H1 (cell line): ENCODE measurements at regions not wholly inside any gene's neighbourhood (a gene's known extent, or its start where the extent isn't known, plus 50 kb on each side); places are given as distances from the start of the nearest gene placed in this dataset.

ENCODE experiments used
- CTCF ChIA-PET: fragments of 300-600 bp; sonication (Branson Sonifier 250); formaldehyde crosslinking; loops from one replicate; lab custom pipeline; 2021; ENCODE audit not compliant: partially characterized antibody; lab: Charles Lee
- POLR2A ChIA-PET: fragments of 300-600 bp; sonication (Branson Sonifier 250); formaldehyde crosslinking; loops from one replicate; lab custom pipeline; 2021; ENCODE audit warnings: inconsistent platforms; ENCODE audit not compliant: partially characterized antibody; lab: Charles Lee
- DNase-seq, 2 experiments: peaks; one replicate each; pipeline versions ENCODE4 v3.0.0 to v3.0.0-alpha.2; 2010 to 2022; ENCODE audit warnings: low spot score in 2 of 2, low read depth in 1 of 2, mixed read lengths in 1 of 2
- FAIRE-seq: peaks from 2 replicates; lab custom pipeline; 2011; peaks lifted over from hg19 to GRCh38; lab: Jason Lieb, UNC
- H2AFZ ChIP-seq: 2 replicates; pipeline ENCODE4 v1.8.1; 2012; ENCODE audit warnings: low read length, inconsistent platforms
- H2AK5ac ChIP-seq: 2 replicates; pipeline ENCODE4 v1.6.1; 2013; ENCODE audit warnings: low read depth, low read length
- H2BK120ac ChIP-seq: replicated peaks from 2 replicates; pipeline ENCODE3; 2013; ENCODE audit warnings: low read depth, low read length, inconsistent platforms
- H2BK12ac ChIP-seq: 2 replicates; pipeline ENCODE4 v1.6.1; 2013; ENCODE audit warnings: low read depth, low read length
- H2BK15ac ChIP-seq: 2 replicates; pipeline ENCODE4 v1.6.1; 2013; ENCODE audit warnings: low read length
- H2BK20ac ChIP-seq: 2 replicates; pipeline ENCODE4 v1.6.1; 2013; ENCODE audit warnings: low read length
- H2BK5ac ChIP-seq: 2 replicates; pipeline ENCODE4 v1.6.1; 2013; ENCODE audit warnings: low read depth, low read length
- H3K14ac ChIP-seq: 2 replicates; pipeline ENCODE4 v1.6.1; 2013; ENCODE audit warnings: inconsistent platforms; ENCODE audit not compliant: insufficient read length
- H3K18ac ChIP-seq: 2 replicates; pipeline ENCODE4 v1.6.1; 2013; ENCODE audit warnings: low read length; ENCODE audit errors: extremely low read depth
- H3K23ac ChIP-seq: 2 replicates; pipeline ENCODE4 v1.6.1; 2013; ENCODE audit warnings: inconsistent platforms; ENCODE audit not compliant: insufficient read length
- H3K23me2 ChIP-seq: 2 replicates; pipeline ENCODE4 v1.6.1; 2013; ENCODE audit warnings: low read depth, low read length
- H3K27ac ChIP-seq: 2 replicates; pipeline ENCODE4 v1.6.1; 2011; ENCODE audit warnings: low read depth, low read length, inconsistent platforms
- H3K27me3 ChIP-seq, 4 experiments: replicated peaks in 1 of 4; 1 replicate in 1 of 4; 2 replicates in 3 of 4; pipeline versions ENCODE4 v1.6.1 to v1.8.1; 2011 to 2013; ENCODE audit warnings: low read length in 3 of 4, mild to moderate bottlenecking in 3 of 4, inconsistent platforms in 2 of 4, mixed read lengths in 2 of 4, moderate library complexity in 1 of 4; ENCODE audit not compliant: control insufficient read depth in 3 of 4, insufficient read depth in 3 of 4; ENCODE audit errors: extremely low read depth in 1 of 4
- H3K36me3 ChIP-seq, 4 experiments: 2 replicates each; pipeline versions ENCODE4 v1.6.1 to v1.8.1; 2011 to 2013; ENCODE audit warnings: mild to moderate bottlenecking in 4 of 4, low read length in 3 of 4, moderate library complexity in 2 of 4, control low read depth in 1 of 4, inconsistent platforms in 1 of 4; ENCODE audit not compliant: insufficient read depth in 4 of 4, control insufficient read depth in 2 of 4
- H3K4ac ChIP-seq: replicated peaks from 2 replicates; pipeline ENCODE3; 2013; ENCODE audit warnings: low read length, low read depth, mixed read lengths, inconsistent platforms; ENCODE audit not compliant: insufficient read length
- H3K4me1 ChIP-seq, 4 experiments: replicated peaks in 1 of 4; 1 replicate in 1 of 4; 2 replicates in 3 of 4; pipeline versions ENCODE4 v1.6.1 to v1.8.1; 2011 to 2013; ENCODE audit warnings: low read length in 3 of 4, inconsistent platforms in 2 of 4, mixed read lengths in 1 of 4; ENCODE audit not compliant: insufficient read depth in 4 of 4, control insufficient read depth in 3 of 4
- H3K4me2 ChIP-seq, 2 experiments: 2 replicates each; pipeline versions ENCODE4 v1.6.1 to v1.8.1; 2011 to 2013; ENCODE audit warnings: low read depth in 2 of 2, low read length in 2 of 2, control low read depth in 1 of 2, inconsistent platforms in 1 of 2, mild to moderate bottlenecking in 1 of 2; ENCODE audit not compliant: insufficient read depth in 1 of 2
- H3K4me3 ChIP-seq, 4 experiments: fragments of 200-600, 300-600 bp in 1 of 4; sonication (generic), shearing (Covaris generic), sonication (Bioruptor Twin) in 1 of 4; 2 replicates each; pipeline versions ENCODE4 v1.5.1 to v1.8.1; 2011 to 2016; ENCODE audit warnings: low read length in 4 of 4, low read depth in 3 of 4, control low read depth in 2 of 4, inconsistent platforms in 2 of 4, mild to moderate bottlenecking in 2 of 4, mixed read lengths in 1 of 4, moderate library complexity in 1 of 4; ENCODE audit not compliant: insufficient read depth in 2 of 4; ENCODE audit errors: extremely low read depth in 1 of 4
- H3K56ac ChIP-seq: replicated peaks from 2 replicates; pipeline ENCODE3; 2013; ENCODE audit warnings: low read depth, mild to moderate bottlenecking, mixed read lengths, low read length, inconsistent platforms; ENCODE audit not compliant: insufficient read length
- H3K79me1 ChIP-seq: 2 replicates; pipeline ENCODE4 v1.6.1; 2013; ENCODE audit warnings: low read depth, low read length, control low read depth
- H3K79me2 ChIP-seq, 2 experiments: 2 replicates each; pipeline versions ENCODE4 v1.6.1 to v1.8.1; 2012 to 2013; ENCODE audit warnings: low read length in 2 of 2, mild to moderate bottlenecking in 2 of 2, inconsistent platforms in 1 of 2; ENCODE audit not compliant: insufficient read depth in 2 of 2, control insufficient read depth in 1 of 2
- H3K9ac ChIP-seq, 4 experiments: replicated peaks in 1 of 4; 1 replicate in 1 of 4; 2 replicates in 3 of 4; pipeline versions ENCODE4 v1.6.1 to v1.8.1; 2011 to 2013; ENCODE audit warnings: low read depth in 3 of 4, low read length in 3 of 4, control low read depth in 2 of 4, mild to moderate bottlenecking in 2 of 4, moderate library complexity in 2 of 4, inconsistent platforms in 1 of 4; ENCODE audit errors: extremely low read depth in 1 of 4
- H3K9me3 ChIP-seq, 2 experiments: 2 replicates each; pipeline versions ENCODE4 v1.6.1 to v1.8.1; 2012 to 2013; ENCODE audit warnings: mild to moderate bottlenecking in 2 of 2, moderate library complexity in 2 of 2, control low read depth in 1 of 2, inconsistent platforms in 1 of 2, low read depth in 1 of 2, low read length in 1 of 2, mixed read lengths in 1 of 2; ENCODE audit not compliant: insufficient read depth in 2 of 2
- H4K20me1 ChIP-seq, 2 experiments: replicated peaks in 1 of 2; 2 replicates each; pipeline versions ENCODE3 to v1.8.1; 2011 to 2013; ENCODE audit warnings: inconsistent platforms in 2 of 2, low read length in 2 of 2, mild to moderate bottlenecking in 1 of 2; ENCODE audit not compliant: insufficient read depth in 2 of 2, control insufficient read depth in 1 of 2
- H4K5ac ChIP-seq: 2 replicates; pipeline ENCODE4 v1.6.1; 2013; ENCODE audit warnings: low read length, low read depth, mixed read lengths, inconsistent platforms; ENCODE audit not compliant: insufficient read length
- H4K8ac ChIP-seq: 2 replicates; pipeline ENCODE4 v1.8.0; 2013; ENCODE audit warnings: mild to moderate bottlenecking, moderate library complexity, low read length, inconsistent platforms; ENCODE audit not compliant: insufficient read depth; ENCODE audit errors: extremely low read depth
- H4K91ac ChIP-seq: replicated peaks from 2 replicates; pipeline ENCODE3; 2013; ENCODE audit warnings: low read length, mixed read lengths, inconsistent platforms; ENCODE audit not compliant: insufficient read length
- BCL11A ChIP-seq, 2 experiments: IDR thresholded peaks; one replicate each; pipeline ENCODE4 v1.6.1; 2011; ENCODE audit warnings: low read depth in 2 of 2, low read length in 2 of 2, mild to moderate bottlenecking in 2 of 2
- CTBP2 ChIP-seq: IDR thresholded peaks from 2 replicates; pipeline ENCODE4 v1.7.0; 2011; ENCODE audit warnings: borderline replicate concordance, mild to moderate bottlenecking, moderate library complexity, mixed read lengths, low read length; ENCODE audit not compliant: insufficient read depth, insufficient read length
- WGBS, 2 experiments: shearing (Covaris generic) in 1 of 2; methylation state at CpG; one replicate each; pipeline versions ENCODE4 v1.1.6 to v1.1.7; 2013 to 2015; ENCODE audit warnings: low lambda C conversion rate in 2 of 2, mixed read lengths in 2 of 2, inconsistent platforms in 1 of 2, low coverage in 1 of 2, missing lambda C conversion rate in 1 of 2; ENCODE audit not compliant: insufficient replicate concordance in 2 of 2, insufficient coverage in 1 of 2, insufficient read length in 1 of 2; ENCODE audit errors: extremely low coverage in 1 of 2, missing lambda C conversion rate in 1 of 2; 5-methylcytosine and 5-hydroxymethylcytosine counted together

DNA sequence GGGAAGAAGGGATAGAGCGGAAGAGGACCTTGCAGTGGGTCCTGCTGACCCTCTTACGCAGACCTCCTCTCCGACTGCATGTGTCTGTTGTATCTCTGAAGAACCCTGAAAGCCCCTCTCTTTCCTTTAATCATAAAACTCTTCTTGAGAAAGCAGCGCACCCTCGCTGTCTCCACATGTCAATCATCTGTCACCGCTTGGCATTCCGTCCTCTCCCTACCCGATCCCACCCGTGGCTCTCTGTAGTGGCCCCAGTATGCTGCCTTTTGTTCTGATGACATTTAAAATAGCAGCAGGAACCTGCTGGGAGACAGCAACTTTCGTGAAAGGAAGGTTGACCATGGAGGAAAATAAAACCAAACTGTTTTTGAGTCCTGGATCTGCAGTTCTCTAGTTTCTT, 582.9 kb upstream of the SALL3 start:
- H2BK15ac ChIP-seq, result no peak overlapping the region
- no peaks in the 10 kb centered on the region for H3K79me1 ChIP-seq
- no peak overlapping the region for H3K18ac ChIP-seq
- no peak overlapping the region for H3K4me2 ChIP-seq
- no peak overlapping the region for H2AK5ac ChIP-seq
- no peaks in the 10 kb centered on the region for H3K36me3 ChIP-seq
- no peak overlapping the region for H3K27ac ChIP-seq
- H3K14ac ChIP-seq, result no peak overlapping the region
- H2BK5ac ChIP-seq, result no peak overlapping the region
- no peak overlapping the region for H4K5ac ChIP-seq
- no peak overlapping the region for H3K9ac ChIP-seq
- H3K4me3 ChIP-seq, result no peak overlapping the region
- H4K8ac ChIP-seq, result no peak overlapping the region
- DNase-seq, result no peak
- CTCF ChIA-PET, result interaction anchor here (1.2 kb wide), 1 partner anchor 9 kb away, joined by 3 read pairs; no protein-coding TSS in a partner anchor
- no peak for FAIRE-seq
- TF ChIP-seq CTBP2, result no peak
- TF ChIP-seq BCL11A (IDR thresholded peaks at IDR 0.05; ENCODE audit: low read depth in 2 of 2, low read length in 2 of 2), result no peak
- TF ChIP-seq, all 59 proteins: peak for 0
- H3K4ac ChIP-seq, result no peak overlapping the region
- no peak overlapping the region for H2BK20ac ChIP-seq
- H3K56ac ChIP-seq, result no peak overlapping the region
- H4K91ac ChIP-seq, result no peak overlapping the region
- H3K4me1 ChIP-seq, result no peaks in the 10 kb centered on the region
- WGBS, 2 experiments, result 83% methylated on average over 8 of the region's 10 CpGs; no CpG with 5 or more reads in 1 of the 2 experiments
- no peaks in the 10 kb centered on the region for H3K79me2 ChIP-seq
- no peak overlapping the region for H2AFZ ChIP-seq
- H3K27me3 ChIP-seq, result no peaks in the 10 kb centered on the region
- no peak overlapping the region for H3K23ac ChIP-seq
- no peaks in the 10 kb centered on the region for H3K23me2 ChIP-seq
- POLR2A ChIA-PET, result no interaction called here
- H2BK120ac ChIP-seq, result no peak overlapping the region
- H2BK12ac ChIP-seq, result no peak overlapping the region
- no peaks in the 10 kb centered on the region for H3K9me3 ChIP-seq
- no peaks in the 10 kb centered on the region for H4K20me1 ChIP-seq
